HEK293 (cell line): ENCODE measurements at regions not wholly inside any gene's neighbourhood (a gene's known extent, or its start where the extent isn't known, plus 50 kb on each side); places are given as distances from the start of the nearest gene placed in this dataset.

ENCODE experiments used
- ZBTB8A ChIP-seq: fragments of 450-650 bp; formaldehyde crosslinking; IDR thresholded peaks from 2 replicates; pipeline ENCODE4 v1.5.1; 2016; ENCODE audit warnings: missing biosample characterization, missing genetic modification characterization
- ZNF138 ChIP-seq: fragments of 450-650 bp; formaldehyde crosslinking; IDR thresholded peaks from 2 replicates; pipeline ENCODE4 v1.5.1; 2016; ENCODE audit warnings: missing biosample characterization, missing genetic modification characterization, borderline replicate concordance
- ZNF274 ChIP-seq, 2 experiments: fragments of 200-500 bp in 1 of 2; fragments of 450-650 bp in 1 of 2; sonication (Bioruptor generic) in 1 of 2; formaldehyde crosslinking in 1 of 2; IDR thresholded peaks; 2 replicates each; pipeline versions ENCODE4 v1.5.1 to v1.6.1; 2014 to 2016; ENCODE audit warnings: borderline replicate concordance in 1 of 2, inconsistent platforms in 1 of 2, low read length in 1 of 2, missing biosample characterization in 1 of 2, missing genetic modification characterization in 1 of 2

- TF ChIP-seq ZNF138 (no peak), ZBTB8A (tag by site-specific recombination) (no peak), ZNF274 (IDR thresholded peaks at IDR 0.05; ENCODE audit: low read length) (no peak), ZNF274 (tag by site-specific recombination; IDR thresholded peaks at IDR 0.05; ENCODE audit: borderline replicate concordance) (no peak)
Measured at GRCh38 chr7:13130321-13130720, 442.9 kb downstream of the ARL4A start.
